ENCODE measurements at regions not wholly inside any gene's neighbourhood (a gene's known extent, or its start where the extent isn't known, plus 50 kb on each side); places are given as distances from the start of the nearest gene placed in this dataset.
"Not testable (repeated sequence)": the region's sequence is repeated elsewhere in the genome, so short reads cannot be mapped to it uniquely, and the experiment has no call there.

DNA sequence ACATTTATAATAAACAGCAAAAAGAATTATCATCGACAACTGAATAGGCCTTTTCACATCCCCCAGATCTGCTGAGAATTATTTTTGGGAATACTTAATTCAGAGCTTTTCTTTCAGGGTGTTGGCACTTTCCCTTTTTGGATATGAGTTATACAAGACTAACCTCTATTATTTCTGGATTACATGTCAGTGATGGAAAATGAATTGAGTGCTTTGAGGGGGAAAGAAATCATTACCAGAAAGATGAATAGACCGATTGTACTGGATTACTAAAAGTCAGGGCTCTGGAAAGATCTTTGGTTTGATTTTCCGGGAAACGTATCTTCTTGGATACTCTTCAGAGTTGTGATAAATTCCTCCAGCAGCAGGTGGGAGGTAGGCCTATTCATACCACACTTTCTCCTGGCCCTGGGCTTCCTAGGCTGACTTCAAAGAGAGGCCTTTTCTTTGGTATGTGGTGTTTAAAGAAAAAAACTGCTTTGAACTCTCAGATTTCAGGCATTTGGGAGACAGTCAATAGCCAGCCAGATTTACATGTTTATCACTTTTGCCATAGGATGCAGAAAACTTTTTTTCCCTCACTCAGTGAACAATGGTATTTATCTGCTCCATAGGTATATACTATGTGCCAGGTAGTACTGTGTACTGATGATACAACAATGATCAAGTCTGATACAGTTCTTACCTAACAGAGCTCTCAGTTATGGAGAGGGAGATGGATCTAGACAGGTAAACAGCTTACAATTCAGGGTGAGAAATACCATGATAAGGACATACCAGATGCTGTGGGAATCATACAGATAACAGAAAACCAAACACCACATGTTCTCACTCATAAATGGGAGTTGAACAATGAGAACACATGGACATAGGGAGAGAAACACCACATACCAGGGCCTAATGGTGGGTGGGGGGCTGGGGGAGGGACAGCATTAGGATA lies 63.3 kb upstream of the ACTR3 start:
- TF ChIP-seq POLR2A (IDR thresholded peaks at IDR 0.05) = no peak
- TF ChIP-seq, protein P1, sequence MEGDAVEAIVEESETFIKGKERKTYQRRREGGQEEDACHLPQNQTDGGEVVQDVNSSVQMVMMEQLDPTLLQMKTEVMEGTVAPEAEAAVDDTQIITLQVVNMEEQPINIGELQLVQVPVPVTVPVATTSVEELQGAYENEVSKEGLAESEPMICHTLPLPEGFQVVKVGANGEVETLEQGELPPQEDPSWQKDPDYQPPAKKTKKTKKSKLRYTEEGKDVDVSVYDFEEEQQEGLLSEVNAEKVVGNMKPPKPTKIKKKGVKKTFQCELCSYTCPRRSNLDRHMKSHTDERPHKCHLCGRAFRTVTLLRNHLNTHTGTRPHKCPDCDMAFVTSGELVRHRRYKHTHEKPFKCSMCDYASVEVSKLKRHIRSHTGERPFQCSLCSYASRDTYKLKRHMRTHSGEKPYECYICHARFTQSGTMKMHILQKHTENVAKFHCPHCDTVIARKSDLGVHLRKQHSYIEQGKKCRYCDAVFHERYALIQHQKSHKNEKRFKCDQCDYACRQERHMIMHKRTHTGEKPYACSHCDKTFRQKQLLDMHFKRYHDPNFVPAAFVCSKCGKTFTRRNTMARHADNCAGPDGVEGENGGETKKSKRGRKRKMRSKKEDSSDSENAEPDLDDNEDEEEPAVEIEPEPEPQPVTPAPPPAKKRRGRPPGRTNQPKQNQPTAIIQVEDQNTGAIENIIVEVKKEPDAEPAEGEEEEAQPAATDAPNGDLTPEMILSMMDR (IDR thresholded peaks at IDR 0.05) = no peak
- WGBS, 2 donors = 63 to 70% methylated on average over 4 of the region's 4 CpGs
- H3K9me3 ChIP-seq = no peaks in the 10 kb centered on the region
- H3K36me3 ChIP-seq (ENCODE audit: low read depth, missing control alignments) = no peaks in the 10 kb centered on the region
- intact Hi-C loops (cut with DNase I; ENCODE audit: low total_unique reads) = no loop called here
- DNase-seq = no peak
- no peaks in the 10 kb centered on the region for H3K4me1 ChIP-seq
- no peak overlapping the region for H3K4me3 ChIP-seq
- H3K27ac ChIP-seq = no peak overlapping the region
- H3K27me3 ChIP-seq = no peaks in the 10 kb centered on the region

DNA sequence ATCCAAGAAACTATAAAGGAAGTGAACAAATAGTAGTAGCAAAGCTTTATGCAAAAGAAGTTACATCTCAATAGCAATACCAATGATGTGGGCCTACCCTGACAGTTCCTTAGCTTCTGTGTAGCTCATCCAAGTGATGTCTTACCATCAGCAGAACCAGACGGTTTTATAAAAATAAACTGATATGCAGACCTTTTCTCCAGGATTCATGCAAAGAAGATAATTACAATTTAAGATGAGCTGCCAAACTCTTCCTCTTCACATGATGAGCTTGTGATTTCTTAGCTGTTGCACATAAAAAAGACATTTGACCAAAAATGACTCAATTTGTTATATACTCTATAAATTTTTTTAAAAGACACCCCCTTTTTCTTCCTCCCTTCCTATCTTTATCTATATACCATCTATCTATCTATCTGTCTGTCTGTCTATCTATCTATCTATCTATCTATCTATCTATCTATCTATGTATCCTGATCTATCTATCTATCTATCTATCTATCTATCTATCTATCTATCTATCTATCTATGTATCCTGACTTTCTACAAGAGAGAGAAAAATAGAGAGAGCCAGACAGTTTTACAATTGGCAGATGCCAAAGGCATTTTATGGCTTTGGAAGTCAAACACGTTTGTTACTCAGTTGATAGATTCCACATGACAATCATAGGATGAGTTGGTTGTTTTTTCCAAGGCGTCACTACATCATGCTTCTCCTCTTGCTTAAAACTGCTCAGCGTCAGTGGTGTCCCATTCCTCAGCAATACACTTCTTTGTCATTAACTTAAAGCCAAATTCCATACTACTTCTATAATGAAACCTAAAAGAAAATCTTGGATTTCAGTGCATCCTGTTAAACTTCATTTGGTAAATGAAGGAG lies 65.9 kb upstream of the ACTR3 start:
- Histone ChIP-seq H3K4me3 (no peak overlapping the region), H3K4me1 (peaks cover 4% of the 10 kb centered on the region), H3K27me3 (no peaks in the 10 kb centered on the region), H3K36me3 (ENCODE audit: low read depth, missing control alignments) (no peaks in the 10 kb centered on the region), H3K27ac (no peak overlapping the region), H3K9me3 (no peaks in the 10 kb centered on the region)
- WGBS, 2 donors = 71 to 81% methylated on average over 4 of the region's 4 CpGs
- intact Hi-C loops (cut with DNase I; ENCODE audit: low total_unique reads) = no loop called here
- TF ChIP-seq POLR2A (IDR thresholded peaks at IDR 0.05) = no peak
- TF ChIP-seq, protein P1 (IDR thresholded peaks at IDR 0.05) = no peak
- no peak for DNase-seq

DNA sequence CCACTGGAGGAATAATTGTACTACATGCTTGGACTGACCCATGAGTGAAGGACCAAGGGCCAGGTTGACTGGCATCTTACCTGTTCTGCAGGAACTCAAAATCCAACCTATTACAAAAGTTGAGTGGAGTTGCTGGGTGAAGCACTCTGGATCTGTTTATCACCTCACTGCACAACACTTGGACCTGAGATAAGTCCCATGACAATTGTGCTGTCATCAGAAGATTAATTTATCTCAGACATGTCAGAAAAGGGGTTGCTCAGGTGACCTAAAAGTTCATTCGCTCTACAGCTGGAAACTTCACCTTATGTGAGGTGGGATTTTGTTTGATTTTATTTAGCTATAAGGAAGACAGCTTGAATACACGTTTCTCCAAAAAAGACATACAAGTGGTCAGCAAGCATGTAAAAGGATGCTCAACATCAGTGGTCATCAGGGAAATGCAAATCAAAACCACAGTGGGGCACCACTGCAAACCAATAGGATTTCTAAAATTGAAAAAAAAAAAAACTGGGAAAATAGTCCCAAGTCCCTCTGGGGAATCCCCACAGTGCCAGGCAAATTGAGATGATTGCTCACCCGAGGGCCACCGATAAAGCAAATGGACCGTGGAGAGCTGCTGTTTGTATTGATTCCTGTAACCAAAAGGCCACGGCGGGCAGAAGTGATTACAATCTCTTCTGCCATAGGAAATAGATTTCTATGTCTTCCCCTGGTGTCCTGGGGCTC lies 65.8 kb upstream of the SLC35F5 start:
- peaks cover 10% of the 10 kb centered on the region for H3K4me1 ChIP-seq
- no peak for DNase-seq
- no peaks in the 10 kb centered on the region for H3K27me3 ChIP-seq
- H3K36me3 ChIP-seq (ENCODE audit: low read depth, missing control alignments) = no peaks in the 10 kb centered on the region
- H3K4me3 ChIP-seq = no peak overlapping the region
- WGBS, 2 donors = 95 to 96% methylated on average over 7 of the region's 7 CpGs
- no peak overlapping the region for H3K27ac ChIP-seq
- intact Hi-C loops (cut with DNase I; ENCODE audit: low total_unique reads) = no loop called here
- H3K9me3 ChIP-seq = no peaks in the 10 kb centered on the region
- TF ChIP-seq, protein P1 (IDR thresholded peaks at IDR 0.05) = no peak
- TF ChIP-seq POLR2A (IDR thresholded peaks at IDR 0.05) = no peak

GRCh38 chr2:113818382-113818951 lies 62.0 kb upstream of the SLC35F5 start:
- no peak for TF ChIP-seq POLR2A (IDR thresholded peaks at IDR 0.05)
- TF ChIP-seq, protein P1 (IDR thresholded peaks at IDR 0.05) = no peak
- intact Hi-C loops (cut with DNase I; ENCODE audit: low total_unique reads) = no loop called here
- Histone ChIP-seq H3K4me3 (no peak overlapping the region), H3K27me3 (no peaks in the 10 kb centered on the region), H3K27ac (peak overlapping the region; percentile 9 to 60), H3K36me3 (ENCODE audit: low read depth, missing control alignments) (no peaks in the 10 kb centered on the region), H3K9me3 (no peaks in the 10 kb centered on the region), H3K4me1 (peaks cover 10% of the 10 kb centered on the region)
- DNase-seq = peak; percentile 72
- WGBS, 2 donors = 24 to 29% methylated on average over 8 to 10 of the region's 10 CpGs

DNA sequence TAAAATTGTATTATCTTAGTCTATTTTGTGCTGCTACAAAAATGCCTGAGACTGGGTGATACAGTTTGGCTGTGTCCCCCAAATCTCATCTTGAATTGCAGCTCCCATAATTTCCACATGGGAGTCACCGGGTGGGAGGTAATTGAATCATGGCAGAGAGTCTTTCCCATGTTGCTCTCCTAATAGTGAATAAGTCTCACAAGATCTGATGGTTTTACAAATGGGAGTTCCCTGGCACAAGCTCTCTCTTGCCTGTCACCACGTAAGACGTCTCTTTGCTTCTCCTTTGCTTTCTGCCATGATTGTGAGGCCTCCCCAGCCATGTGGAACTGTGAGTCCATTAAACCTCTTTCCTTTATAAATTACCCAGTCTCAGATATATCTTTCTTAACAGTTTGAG lies 57.0 kb upstream of the SLC35F5 start:
- H3K27ac ChIP-seq; H3K36me3 ChIP-seq (ENCODE audit: low read depth, missing control alignments); H3K4me3 ChIP-seq; H3K9me3 ChIP-seq; intact Hi-C loops (cut with DNase I; ENCODE audit: low total_unique reads); H3K27me3 ChIP-seq; DNase-seq: not testable (repeated sequence)
- peaks cover 12% of the 10 kb centered on the region for H3K4me1 ChIP-seq
- 74 to 75% methylated on average over 3 of the region's 3 CpGs for WGBS, 2 donors

All from testis (tissue), 2 donors.